Astrocyte of the hippocampus (primary cell): ENCODE measurements at regions not wholly inside any gene's neighbourhood (a gene's known extent, or its start where the extent isn't known, plus 50 kb on each side); places are given as distances from the start of the nearest gene placed in this dataset.
"Not testable (repeated sequence)": the region's sequence is repeated elsewhere in the genome, so short reads cannot be mapped to it uniquely, and the experiment has no call there.

Experiments used
- DNase-seq: peaks from one replicate; pipeline ENCODE4 v3.0.0; 2011; ENCODE audit warnings: low read depth, low spot score

DNA sequence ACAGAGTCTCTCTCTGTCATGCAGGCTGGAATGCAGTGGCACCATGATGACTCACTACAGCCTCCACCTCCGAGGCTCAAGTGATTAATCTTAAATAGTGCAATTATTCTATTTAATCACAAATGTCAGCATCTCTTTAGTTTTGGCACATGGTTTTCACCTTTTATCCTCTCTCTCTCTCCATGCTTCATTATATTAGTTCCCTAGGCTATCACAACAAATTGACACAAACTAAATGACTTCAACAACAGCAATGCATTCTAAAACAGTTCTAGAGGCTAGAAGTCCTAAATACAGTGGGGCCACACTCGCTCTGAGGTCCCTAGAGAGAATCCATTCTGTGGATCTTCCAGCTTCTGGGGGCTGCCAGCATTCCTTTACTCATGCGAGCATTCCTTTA, 178.2 kb upstream of the ZNG1F start:
- DNase-seq: not testable (repeated sequence)

DNA sequence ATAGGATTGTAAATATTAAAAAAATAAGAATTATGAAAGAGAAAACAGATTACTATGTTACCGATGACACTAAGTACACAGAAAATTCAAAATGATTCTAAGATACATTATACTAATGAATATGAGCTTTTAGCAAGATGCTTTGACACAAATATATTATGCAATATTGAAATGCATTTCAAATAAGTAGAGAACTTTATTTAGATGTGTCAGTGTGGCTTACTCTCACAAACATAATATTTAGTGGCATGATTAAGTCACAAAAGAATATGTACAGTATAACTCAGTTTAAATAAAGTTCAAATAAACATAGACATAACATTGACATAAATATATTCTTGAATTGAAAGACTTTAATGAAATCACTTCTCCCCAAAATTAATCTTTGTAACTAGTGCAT, 172.7 kb upstream of the ZNG1F start:
- not testable (repeated sequence) for DNase-seq

DNA sequence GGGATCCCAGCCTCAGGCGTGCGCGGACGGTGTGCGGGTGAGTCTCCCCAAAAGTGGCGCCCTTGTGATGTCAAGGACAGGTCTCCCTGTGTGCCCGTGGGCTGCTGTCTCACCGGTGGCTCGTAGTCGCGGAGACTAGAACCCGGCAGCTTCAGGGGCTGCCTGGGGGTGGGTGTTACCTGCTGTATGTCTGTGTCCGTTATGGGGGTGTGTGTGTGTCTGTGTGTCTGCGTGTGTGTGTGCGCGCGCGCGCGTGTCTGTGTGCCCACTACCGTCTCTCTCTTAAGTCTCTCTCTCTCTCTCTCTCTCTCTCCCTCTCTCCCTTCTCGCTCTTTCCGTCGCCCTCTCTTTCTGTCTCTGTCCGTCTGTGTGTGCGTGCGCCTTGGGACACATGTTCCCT, 170.0 kb upstream of the ZNG1F start:
- peak; percentile 29 for DNase-seq

DNA sequence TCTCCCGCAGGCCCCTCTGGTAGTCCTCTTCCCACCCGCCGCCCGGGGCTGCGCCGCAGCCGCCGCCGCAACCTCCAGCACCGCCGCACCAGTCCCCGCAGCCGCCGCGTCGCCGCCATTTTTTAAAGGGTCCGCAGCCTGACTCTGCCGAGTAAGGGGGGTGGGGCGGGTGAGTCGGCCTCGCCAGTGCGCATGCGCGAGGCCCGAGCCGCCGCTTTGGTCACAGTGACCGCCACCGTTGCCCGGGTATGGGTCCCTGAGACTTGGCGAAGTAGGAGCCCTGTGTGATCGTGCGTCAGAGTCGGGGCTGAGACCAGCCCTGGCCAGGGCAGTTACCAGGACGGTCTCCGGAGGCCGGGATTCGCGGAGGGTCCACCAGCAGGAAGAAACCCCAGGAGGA, 169.6 kb upstream of the ZNG1F start:
- peak; percentile 69 for DNase-seq

DNA sequence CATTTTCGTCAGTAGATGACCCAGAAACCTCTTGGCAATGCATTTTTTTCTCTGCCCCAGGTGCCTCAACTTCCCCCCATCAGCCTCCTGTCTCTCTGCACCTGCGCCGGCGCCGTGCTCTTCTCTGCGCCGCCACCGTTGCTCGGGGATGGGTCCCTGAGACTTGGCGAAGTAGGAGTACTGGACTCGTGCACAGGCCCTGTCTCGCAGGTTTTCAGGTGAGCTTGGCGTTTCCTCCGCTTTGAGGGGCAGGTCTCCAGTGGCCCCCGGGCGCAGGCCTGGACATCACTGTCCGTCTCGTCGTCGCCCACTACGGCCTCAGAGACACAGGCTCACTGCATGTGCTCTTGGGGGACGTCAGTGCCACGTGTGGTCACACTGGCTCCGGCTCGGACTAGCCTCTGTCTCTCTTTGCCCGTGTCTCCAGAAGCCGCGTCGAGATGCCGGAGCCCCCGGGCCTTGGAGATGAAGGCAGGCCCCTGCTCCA, 168.8 kb upstream of the ZNG1F start:
- not testable (repeated sequence) for DNase-seq

DNA sequence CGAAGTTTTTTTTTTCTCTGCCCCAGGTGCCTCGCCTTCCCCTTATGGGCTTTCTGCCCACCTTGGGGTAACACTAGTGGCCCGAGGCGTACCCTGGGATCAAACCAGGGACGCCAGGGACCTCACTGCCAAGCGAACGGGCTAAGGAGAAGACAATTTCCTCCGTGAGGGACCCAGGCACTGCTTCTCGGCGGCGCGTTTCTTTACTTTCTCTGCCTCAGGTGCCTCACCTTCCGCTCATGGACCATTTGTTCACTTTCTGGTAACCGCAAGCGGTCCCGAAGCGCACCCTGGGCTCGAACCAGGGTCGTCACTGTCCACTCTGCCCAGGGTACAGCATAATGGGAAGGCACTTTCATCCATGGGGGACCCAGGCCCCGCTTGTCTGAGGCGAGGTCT, 168.2 kb upstream of the ZNG1F start:
- not testable (repeated sequence) for DNase-seq

DNA sequence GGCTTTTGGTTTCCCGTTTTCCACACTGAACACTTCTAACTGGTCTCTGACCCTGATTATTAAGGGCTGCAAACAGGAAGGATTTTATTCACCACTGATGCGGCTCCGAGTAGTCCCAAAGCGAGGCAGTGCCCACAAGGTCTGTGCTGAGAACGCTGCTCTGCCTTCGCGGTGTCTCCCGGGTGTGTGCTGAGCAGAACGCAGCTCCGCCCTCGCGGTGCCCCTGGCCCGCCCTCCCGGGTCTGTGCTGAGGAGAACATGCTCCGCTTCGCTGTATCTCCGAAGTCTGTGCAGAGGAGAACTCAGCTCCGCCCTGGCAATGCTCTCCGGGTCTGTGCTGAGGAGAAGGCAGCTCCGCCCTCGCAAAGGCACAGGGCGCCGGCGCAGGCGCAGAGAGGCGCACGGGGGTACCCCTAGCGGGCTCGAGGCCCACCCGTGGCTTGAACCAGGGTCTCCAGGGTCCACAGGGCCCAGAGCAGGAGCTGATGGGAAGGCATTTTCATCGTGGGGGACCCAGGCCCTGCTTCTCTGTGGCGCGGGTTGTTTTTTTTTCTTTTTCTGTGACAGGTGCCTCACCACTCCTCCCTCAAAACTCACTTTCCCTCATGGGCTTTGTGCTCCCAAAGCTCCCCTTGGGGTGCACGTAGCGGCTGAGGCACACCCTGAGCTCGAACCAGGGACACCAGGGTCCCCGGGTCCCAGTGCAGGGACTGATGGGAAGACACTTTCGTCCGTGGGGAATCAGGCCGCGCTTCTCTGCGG, 167.7 kb upstream of the ZNG1F start:
- peak; percentile 64 for DNase-seq

DNA sequence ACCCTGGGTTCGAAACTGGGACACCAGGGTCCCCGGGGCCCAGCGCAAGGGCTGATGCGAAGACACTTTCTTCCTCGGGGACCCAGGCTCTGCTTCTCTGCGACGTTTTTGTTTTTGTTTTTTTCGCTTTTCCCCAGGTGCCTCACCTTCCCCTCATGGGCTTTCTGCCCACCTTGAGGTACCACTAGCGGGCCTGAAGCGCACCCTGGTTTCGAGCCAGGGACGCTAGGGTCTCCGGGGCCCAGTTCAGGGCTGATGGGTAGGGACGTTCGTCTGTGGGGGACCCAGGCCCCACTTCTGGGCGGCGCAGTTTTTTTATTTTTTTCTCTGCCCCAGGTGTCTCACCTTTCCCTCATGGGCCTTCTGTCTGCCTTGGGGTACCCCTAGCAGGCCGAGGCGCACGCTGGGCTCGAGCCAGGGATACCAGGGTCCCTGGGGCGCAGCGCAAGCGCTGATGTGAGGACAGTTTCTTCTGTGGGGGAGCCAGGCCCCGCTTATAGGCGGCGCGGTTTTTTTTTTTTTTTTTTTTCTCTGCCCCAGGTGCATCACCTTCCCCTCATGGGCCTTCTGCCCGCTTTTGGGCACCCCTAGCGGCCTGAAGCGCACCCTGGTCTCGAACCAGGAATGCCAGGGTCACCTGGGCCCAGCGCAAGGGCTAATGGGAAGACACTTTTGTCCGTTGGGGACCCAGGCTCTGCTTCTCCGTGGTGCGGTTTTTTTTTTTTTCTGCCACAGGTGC, 166.8 kb upstream of the ZNG1F start:
- DNase-seq: not testable (repeated sequence)

DNA sequence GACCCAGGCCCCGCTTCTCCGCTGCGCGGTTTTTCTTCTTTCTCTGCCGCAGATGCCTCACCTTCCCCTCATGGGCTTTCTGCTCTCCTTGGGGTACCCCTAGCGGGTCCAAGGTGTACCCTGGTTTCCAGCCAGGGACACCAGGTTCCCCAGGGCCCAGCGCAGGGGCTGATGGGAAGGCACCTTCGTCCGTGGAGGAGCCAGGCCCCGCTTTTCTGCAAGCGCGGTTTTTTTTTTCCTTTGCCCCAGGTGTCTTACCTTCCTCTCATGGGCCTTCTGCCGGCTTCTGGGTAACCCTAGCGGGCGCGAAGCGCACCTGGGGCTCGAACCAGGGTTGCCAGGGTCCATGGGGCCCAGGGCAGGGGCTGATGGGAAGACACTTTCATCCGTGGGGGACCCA, 165.9 kb upstream of the ZNG1F start:
- DNase-seq: not testable (repeated sequence)

DNA sequence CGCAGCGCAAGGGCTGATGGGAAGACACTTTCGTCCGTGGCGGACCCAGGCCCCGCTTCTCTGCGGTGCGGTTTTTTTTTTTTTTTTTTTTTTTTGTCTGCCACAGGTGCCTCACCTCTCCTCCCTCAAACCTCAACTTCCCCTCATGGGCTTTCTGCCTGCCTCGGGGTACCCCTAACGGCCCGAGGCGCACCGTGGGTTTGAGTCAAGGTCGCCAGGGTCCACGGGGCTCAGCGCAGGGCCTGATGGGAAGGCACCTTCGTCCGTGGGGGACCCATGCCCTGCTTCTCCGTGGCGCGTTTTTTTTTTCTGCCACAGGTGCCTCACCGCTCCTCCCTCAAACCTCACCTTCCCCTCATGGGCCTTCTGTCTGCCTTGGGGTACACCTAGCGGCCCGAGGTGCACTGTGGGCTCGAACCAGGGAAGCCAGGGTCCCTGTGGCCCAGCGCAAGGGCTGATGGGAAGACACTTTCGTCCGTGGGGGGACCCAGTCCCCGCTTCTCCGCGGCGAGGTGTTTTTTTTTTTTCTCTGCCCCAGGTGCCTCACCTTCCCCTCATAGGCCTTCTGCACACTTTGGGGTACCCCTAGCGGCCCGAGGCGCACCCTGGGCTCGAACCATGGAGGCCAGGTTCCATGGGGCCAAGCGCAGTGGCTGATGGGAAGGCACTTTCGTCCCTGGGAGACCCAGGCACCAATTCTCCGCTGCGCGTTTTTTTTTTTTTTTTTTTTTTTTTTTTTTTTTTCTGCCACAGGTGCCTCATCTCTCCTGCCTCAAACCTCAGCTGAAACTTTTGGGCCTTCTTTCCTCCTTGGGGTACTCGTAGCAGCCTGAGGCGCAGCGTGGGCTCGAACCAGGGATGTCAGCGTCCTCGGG, 165.2 kb upstream of the ZNG1F start:
- not testable (repeated sequence) for DNase-seq

DNA sequence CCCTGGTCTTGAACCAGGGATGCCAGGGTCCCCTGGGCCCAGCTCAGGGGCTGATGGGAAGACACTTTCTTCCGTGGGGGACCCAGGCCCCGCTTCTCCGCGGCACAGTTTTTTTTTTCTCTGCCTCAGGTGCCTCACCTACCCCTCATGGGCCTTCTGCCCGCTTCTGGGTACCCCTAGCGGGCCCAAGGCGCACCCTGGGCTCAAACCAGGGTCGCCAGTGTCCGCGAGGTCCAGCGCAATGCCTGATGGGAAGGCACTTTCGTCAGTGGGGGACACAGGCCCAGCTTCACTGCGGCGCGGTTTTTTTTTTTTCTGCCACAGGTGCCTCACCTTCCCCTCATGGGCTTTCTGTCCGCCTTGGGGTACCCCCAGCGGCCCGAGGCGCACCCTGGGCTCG, 163.9 kb upstream of the ZNG1F start:
- DNase-seq: not testable (repeated sequence)

DNA sequence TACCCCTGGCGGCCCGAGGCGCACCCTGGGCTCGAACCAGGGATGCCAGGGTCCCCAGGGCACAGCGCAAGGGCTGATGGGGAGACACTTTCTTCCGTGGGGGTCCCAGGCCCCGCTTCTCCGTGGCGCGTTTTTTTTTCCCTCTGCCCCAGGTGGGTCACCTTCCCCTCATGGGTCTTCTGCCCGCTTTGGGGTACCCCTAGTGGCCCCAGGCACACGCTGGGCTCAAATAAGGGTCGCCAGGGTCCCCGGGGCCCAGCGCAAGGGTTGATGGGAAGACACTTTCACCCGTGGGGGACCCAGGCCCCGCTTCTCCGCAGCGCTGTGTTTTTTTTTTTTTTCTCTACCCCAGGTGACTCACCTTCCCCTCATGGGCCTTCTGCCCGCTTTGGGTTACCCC, 163.3 kb upstream of the ZNG1F start:
- DNase-seq: not testable (repeated sequence)

DNA sequence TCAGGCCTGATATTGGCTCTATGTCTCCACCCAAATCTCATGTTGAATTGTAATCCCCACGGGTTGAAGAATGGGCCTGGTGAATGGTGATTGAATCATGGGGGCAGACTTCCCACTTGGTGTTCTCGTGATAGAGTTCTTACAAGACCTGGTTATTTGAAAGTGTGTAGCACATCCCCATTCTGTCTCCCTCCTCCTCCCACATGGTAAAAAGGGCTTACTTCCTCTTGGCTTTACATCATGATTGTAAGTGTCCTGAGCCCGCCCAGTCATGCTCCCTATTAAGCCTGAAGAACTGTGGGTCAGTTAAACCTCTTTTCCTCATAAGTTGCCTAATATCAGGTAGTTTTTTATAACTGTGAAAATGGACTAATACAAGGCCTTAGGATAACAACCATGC, 158.8 kb upstream of the ZNG1F start:
- DNase-seq: not testable (repeated sequence)

DNA sequence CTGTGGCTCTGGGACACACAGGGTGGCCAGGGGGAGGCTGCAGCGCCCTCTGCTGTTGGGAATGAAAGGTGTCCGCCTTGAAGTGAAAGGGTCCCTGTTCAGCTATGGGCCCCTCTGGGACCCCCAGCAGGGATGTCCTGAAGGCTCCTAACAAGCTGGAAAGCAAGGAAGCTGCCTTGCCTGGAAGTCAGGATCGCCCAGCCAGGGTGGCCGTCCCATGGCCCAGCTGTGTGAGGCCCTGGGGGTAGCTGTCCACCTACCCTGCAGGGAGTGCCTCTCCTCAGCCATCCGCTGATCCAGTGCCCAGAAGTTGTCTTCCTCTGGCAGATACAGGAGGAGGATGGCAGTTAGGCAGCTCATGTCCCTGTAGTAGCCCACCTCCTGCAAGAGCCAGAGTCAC, 143.4 kb upstream of the ZNG1F start:
- not testable (repeated sequence) for DNase-seq

DNA sequence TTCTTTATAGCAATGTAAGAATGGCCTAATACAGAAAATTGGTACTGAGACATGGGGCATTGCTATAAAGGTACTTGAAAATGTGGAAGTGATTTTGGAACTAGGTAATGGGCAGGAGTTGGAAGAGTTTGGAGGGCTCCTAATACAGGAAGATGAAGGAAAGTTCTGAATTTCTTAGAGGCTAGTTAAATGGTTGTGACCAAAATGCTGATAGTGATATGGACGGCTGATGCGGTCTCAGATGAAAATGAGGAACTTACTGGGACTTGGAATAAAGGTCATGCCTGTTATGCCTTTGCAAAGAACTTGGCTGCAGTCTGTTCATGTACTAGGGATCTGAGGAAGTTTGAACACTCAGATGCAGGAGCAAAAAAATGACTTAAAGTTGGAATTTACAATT, 132.2 kb upstream of the ZNG1F start:
- not testable (repeated sequence) for DNase-seq

DNA sequence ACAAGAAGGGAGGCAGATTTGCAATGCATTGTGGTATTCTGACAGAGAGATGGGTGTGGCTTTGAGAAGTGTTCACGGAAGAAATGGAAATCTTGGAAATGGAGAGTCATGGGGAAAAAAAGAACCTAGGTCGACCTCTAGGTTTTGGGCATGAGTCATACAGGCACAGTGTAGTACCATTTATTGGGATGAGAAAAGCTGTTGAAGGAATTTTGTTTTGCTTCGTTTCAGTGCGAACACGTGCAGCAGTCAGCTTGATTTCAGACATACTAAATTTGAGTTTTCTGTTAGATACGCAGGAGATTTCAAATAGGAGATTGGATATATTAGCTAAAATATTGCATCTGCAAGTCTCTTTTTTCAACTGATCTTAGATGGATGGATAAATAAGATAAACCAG, 119.8 kb upstream of the ZNG1F start:
- DNase-seq: not testable (repeated sequence)

DNA sequence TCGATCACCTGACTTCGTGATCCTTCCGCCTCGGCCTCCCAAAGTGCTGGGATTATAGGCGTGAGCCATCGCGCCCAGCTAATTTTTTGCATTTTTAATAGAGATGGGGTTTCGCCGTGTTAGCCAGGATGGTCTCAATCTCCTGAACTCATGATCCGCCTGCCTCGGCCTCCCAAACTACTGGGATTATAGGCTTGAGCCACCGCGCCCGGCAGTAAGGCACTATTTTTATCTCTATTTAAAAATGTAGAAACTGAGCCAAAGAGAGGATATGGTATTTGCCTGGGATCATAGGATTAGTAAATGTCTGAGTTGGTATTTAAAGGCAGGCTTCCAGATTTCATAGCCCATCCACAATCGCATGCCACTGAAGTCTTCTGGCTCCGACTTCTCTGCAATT, 96.6 kb upstream of the ZNG1F start:
- not testable (repeated sequence) for DNase-seq

DNA sequence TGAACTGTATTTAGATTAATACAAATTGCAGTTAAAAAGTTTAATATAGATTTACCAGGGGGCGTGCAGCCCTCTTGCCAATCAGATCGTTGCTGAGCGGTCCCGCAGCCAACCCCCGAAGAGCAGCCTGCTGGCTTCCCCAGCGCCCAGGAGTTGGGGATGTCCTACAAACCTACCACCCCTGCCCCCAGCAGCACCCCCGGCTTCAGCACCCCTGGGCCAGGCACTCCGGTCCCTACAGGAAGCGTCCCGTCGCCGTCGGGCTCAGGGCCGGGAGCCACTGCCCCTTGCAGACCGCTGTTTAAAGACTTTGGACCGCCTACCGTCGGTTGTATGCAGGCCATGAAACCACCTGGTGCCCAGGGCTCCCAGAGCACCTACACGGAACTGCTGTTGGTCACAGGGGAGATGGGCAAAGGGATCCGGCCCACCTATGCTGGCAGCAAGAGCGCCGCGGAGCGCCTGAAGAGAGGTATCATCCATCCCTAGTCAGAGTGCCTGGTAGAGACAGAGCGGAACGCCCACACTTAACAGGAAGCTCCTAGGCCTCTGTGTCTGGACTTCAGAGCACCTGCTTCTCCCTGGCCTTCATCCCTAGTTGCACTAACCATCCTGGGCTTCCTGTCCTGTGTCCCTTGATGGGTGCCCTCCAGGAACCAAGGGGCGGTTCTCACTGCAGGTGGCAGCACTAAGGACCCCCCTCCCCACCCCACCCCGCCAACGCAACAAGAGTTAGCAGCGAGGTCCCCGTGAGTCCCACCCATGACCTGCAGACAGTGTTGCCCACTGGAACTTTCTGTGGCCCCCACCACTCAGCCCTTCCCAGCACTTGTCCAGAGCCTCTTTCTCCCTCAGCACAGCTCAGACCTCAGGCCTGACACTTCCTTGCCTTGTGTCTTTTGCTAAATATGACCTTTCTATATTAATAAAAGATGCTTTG, 91.5 kb upstream of the ZNG1F start:
- DNase-seq: not testable (repeated sequence)

DNA sequence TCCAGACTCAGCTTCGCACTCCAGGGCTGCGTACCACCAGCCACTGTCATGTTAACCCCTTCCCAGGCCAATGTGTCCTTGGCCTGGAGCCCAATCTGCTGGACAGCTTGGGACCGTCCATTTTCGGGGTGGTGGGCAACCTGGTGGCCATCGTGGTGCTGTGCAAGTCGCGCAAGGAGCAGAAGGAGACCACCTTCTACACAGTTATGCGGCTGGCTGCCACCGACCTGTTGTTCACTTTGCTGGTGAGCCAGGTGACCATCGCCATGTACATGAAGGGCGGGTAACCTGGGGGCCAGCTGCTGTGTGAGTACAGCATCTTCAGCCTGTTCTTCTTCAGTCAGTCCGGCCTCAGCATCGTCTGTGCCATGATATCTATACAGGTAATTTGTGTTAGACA, 90.3 kb upstream of the ZNG1F start:
- not testable (repeated sequence) for DNase-seq

DNA sequence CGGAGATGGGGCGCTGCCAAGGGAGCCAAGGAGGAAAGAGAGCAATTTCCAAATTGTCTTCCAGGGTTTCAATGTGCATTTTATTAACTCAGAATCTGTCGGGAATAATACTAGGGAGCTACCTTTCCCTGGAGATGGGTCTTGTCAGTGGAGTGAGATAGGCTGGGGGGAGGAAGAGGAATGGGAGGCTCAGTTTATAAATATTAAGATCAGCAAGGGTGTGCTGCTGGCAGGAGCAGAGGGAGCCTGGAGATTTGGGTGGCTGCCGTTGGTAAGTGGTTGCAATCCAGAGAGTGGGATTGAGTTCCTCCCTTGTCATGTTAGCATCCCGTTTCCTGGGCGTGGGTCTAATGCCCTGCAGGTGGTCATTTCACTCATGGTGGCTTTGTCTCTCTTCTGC, 89.9 kb upstream of the ZNG1F start:
- DNase-seq: not testable (repeated sequence)
